ENCODE measurements at regions not wholly inside any gene's neighbourhood (a gene's known extent, or its start where the extent isn't known, plus 50 kb on each side); places are given as distances from the start of the nearest gene placed in this dataset.

- DNase-seq (ENCODE audit: low read depth): no peak
- no peak for TF ChIP-seq CTCF (conservative IDR thresholded peaks at IDR 0.05; ENCODE audit: control insufficient read depth, insufficient read depth, low read depth, low read length)
- no peak overlapping the region for H3K4me3 ChIP-seq (ENCODE audit: control insufficient read depth, low read depth, low read length)
Measured at GRCh38 chr2:203596183-203596582, 61.1 kb upstream of the RAPH1 start.

- no peak for TF ChIP-seq CTCF (conservative IDR thresholded peaks at IDR 0.05; ENCODE audit: control insufficient read depth, insufficient read depth, low read depth, low read length)
- no peak for DNase-seq (ENCODE audit: low read depth)
- no peak overlapping the region for H3K4me3 ChIP-seq (ENCODE audit: control insufficient read depth, low read depth, low read length)
Measured at GRCh38 chr2:203599509-203599908, 64.4 kb upstream of the RAPH1 start.

GRCh38 chr2:203600286-203600685 lies 65.2 kb upstream of the RAPH1 start:
- TF ChIP-seq CTCF (conservative IDR thresholded peaks at IDR 0.05; ENCODE audit: control insufficient read depth, insufficient read depth, low read depth, low read length): no peak
- no peak for DNase-seq (ENCODE audit: low read depth)
- no peak overlapping the region for H3K4me3 ChIP-seq (ENCODE audit: control insufficient read depth, low read depth, low read length)

GRCh38 chr2:203603456-203604389 lies 68.6 kb upstream of the RAPH1 start:
- H3K4me3 ChIP-seq (ENCODE audit: control insufficient read depth, low read depth, low read length): no peak overlapping the region
- TF ChIP-seq CTCF (conservative IDR thresholded peaks at IDR 0.05; ENCODE audit: control insufficient read depth, insufficient read depth, low read depth, low read length): no peak
- DNase-seq (ENCODE audit: low read depth): peak; percentile 29

- DNase-seq (ENCODE audit: low read depth): peak; percentile 34
- no peak for TF ChIP-seq CTCF (conservative IDR thresholded peaks at IDR 0.05; ENCODE audit: control insufficient read depth, insufficient read depth, low read depth, low read length)
- H3K4me3 ChIP-seq (ENCODE audit: control insufficient read depth, low read depth, low read length): no peak overlapping the region
Measured at GRCh38 chr2:203605302-203605701, 70.2 kb upstream of the RAPH1 start.

GRCh38 chr2:203606051-203606450 lies 71.0 kb upstream of the RAPH1 start:
- no peak overlapping the region for H3K4me3 ChIP-seq (ENCODE audit: control insufficient read depth, low read depth, low read length)
- DNase-seq (ENCODE audit: low read depth): no peak
- no peak for TF ChIP-seq CTCF (conservative IDR thresholded peaks at IDR 0.05; ENCODE audit: control insufficient read depth, insufficient read depth, low read depth, low read length)

Data from fibroblast of mammary gland (primary cell).